ENCODE measurements at regions not wholly inside any gene's neighbourhood (a gene's known extent, or its start where the extent isn't known, plus 50 kb on each side); places are given as distances from the start of the nearest gene placed in this dataset.

- no peak for DNase-seq (ENCODE audit: extremely low read depth in 1 of 2, low read depth in 1 of 2)
Measured at GRCh38 chr14:61940666-61941420, 178.6 kb downstream of the SNAPC1 start.

GRCh38 chr14:61941421-61942150, 179.4 kb downstream of the SNAPC1 start:
- no peak for DNase-seq (ENCODE audit: extremely low read depth in 1 of 2, low read depth in 1 of 2)

GRCh38 chr14:61948376-61948775, 186.2 kb downstream of the SNAPC1 start:
- no peak for DNase-seq (ENCODE audit: extremely low read depth in 1 of 2, low read depth in 1 of 2)

GRCh38 chr14:61950340-61950739, 188.1 kb downstream of the SNAPC1 start:
- no peak for DNase-seq (ENCODE audit: extremely low read depth in 1 of 2, low read depth in 1 of 2)

- DNase-seq (ENCODE audit: extremely low read depth in 1 of 2, low read depth in 1 of 2) = no peak
Measured at GRCh38 chr14:61953602-61954001, 191.4 kb downstream of the SNAPC1 start.

- no peak for DNase-seq (ENCODE audit: extremely low read depth in 1 of 2, low read depth in 1 of 2)
Measured at GRCh38 chr14:61954306-61954705, 192.1 kb downstream of the SNAPC1 start.

- DNase-seq (ENCODE audit: extremely low read depth in 1 of 2, low read depth in 1 of 2) = no peak
Measured at GRCh38 chr14:61956517-61956916, 194.3 kb downstream of the SNAPC1 start.

- DNase-seq (ENCODE audit: extremely low read depth in 1 of 2, low read depth in 1 of 2) = no peak
Measured at GRCh38 chr14:61959348-61959747, 197.1 kb downstream of the SNAPC1 start.

- no peak for DNase-seq (ENCODE audit: extremely low read depth in 1 of 2, low read depth in 1 of 2)
Measured at GRCh38 chr14:61961369-61961768, 199.1 kb downstream of the SNAPC1 start.

GRCh38 chr14:61963926-61964325, 201.7 kb downstream of the SNAPC1 start:
- DNase-seq (ENCODE audit: extremely low read depth in 1 of 2, low read depth in 1 of 2) = no peak

GRCh38 chr14:61965030-61965745, 203.0 kb downstream of the SNAPC1 start:
- no peak for DNase-seq (ENCODE audit: extremely low read depth in 1 of 2, low read depth in 1 of 2)

- no peak for DNase-seq (ENCODE audit: extremely low read depth in 1 of 2, low read depth in 1 of 2)
Measured at GRCh38 chr14:61968207-61968606, 206.0 kb downstream of the SNAPC1 start.

- DNase-seq (ENCODE audit: extremely low read depth in 1 of 2, low read depth in 1 of 2) = no peak
Measured at GRCh38 chr14:61972711-61973110, 210.5 kb downstream of the SNAPC1 start.

GRCh38 chr14:61973981-61974380, 211.8 kb downstream of the SNAPC1 start:
- no peak for DNase-seq (ENCODE audit: extremely low read depth in 1 of 2, low read depth in 1 of 2)

GRCh38 chr14:61977217-61977616, 215.0 kb downstream of the SNAPC1 start:
- DNase-seq (ENCODE audit: extremely low read depth in 1 of 2, low read depth in 1 of 2) = no peak

- DNase-seq (ENCODE audit: extremely low read depth in 1 of 2, low read depth in 1 of 2) = no peak
Measured at GRCh38 chr14:61988240-61988639, 226.0 kb downstream of the SNAPC1 start.

GRCh38 chr14:61992139-61992538, 229.9 kb downstream of the SNAPC1 start:
- no peak for DNase-seq (ENCODE audit: extremely low read depth in 1 of 2, low read depth in 1 of 2)

- DNase-seq (ENCODE audit: extremely low read depth in 1 of 2, low read depth in 1 of 2) = no peak
Measured at GRCh38 chr14:61992926-61993325, 230.7 kb downstream of the SNAPC1 start.

- no peak for DNase-seq (ENCODE audit: extremely low read depth in 1 of 2, low read depth in 1 of 2)
Measured at GRCh38 chr14:61994589-61994988, 232.4 kb downstream of the SNAPC1 start.

GRCh38 chr14:61996753-61997152, 234.5 kb downstream of the SNAPC1 start:
- no peak for DNase-seq (ENCODE audit: extremely low read depth in 1 of 2, low read depth in 1 of 2)

- DNase-seq (ENCODE audit: extremely low read depth in 1 of 2, low read depth in 1 of 2) = no peak
Measured at GRCh38 chr14:61997161-61997560, 234.9 kb downstream of the SNAPC1 start.

GRCh38 chr14:62001963-62002362, 239.7 kb downstream of the SNAPC1 start:
- no peak for DNase-seq (ENCODE audit: extremely low read depth in 1 of 2, low read depth in 1 of 2)
